ENCODE measurements at regions not wholly inside any gene's neighbourhood (a gene's known extent, or its start where the extent isn't known, plus 50 kb on each side); places are given as distances from the start of the nearest gene placed in this dataset.

DNA sequence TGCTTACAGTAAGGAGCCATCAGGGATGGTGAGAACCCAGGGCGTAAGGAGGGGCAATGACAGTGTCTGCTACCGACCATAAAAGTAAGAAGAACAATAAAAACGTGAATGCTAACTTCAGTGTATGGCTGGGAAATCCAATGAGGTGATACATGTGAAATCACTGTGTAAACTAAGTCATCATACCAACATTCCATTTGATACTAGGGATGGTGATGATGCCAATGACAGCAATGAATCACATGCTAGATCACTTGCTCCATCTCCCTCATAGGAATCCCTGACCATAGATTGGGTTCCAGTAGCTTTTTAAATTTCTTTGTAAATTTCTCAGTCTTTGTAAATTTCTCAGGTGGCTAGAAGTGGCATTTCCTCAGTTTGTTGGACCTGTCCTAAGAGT, 146.3 kb downstream of the SMIM20 start:
- TF ChIP-seq, protein P1, sequence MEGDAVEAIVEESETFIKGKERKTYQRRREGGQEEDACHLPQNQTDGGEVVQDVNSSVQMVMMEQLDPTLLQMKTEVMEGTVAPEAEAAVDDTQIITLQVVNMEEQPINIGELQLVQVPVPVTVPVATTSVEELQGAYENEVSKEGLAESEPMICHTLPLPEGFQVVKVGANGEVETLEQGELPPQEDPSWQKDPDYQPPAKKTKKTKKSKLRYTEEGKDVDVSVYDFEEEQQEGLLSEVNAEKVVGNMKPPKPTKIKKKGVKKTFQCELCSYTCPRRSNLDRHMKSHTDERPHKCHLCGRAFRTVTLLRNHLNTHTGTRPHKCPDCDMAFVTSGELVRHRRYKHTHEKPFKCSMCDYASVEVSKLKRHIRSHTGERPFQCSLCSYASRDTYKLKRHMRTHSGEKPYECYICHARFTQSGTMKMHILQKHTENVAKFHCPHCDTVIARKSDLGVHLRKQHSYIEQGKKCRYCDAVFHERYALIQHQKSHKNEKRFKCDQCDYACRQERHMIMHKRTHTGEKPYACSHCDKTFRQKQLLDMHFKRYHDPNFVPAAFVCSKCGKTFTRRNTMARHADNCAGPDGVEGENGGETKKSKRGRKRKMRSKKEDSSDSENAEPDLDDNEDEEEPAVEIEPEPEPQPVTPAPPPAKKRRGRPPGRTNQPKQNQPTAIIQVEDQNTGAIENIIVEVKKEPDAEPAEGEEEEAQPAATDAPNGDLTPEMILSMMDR (conservative IDR thresholded peaks at IDR 0.05; ENCODE audit: low read depth, low read length): no peak
- TF ChIP-seq EZH2 (IDR thresholded peaks at IDR 0.05; ENCODE audit: low read length, unreplicated experiment): no peak
- no peak for TF ChIP-seq EZH2phosphoT487 (IDR thresholded peaks at IDR 0.05; ENCODE audit: borderline replicate concordance, low read length)

All from PC-3 (cell line).